HG03457 (cell line): ENCODE measurements at regions not wholly inside any gene's neighbourhood (a gene's known extent, or its start where the extent isn't known, plus 50 kb on each side); places are given as distances from the start of the nearest gene placed in this dataset.
"Not testable (repeated sequence)": the region's sequence is repeated elsewhere in the genome, so short reads cannot be mapped to it uniquely, and the experiment has no call there.

Experiments used
- ATAC-seq: cut with Tn5 transposase; IDR thresholded peaks from one replicate; pipeline ENCODE4 v1.9.1; 2021; ENCODE audit warnings: moderate number of reproducible peaks; ENCODE audit not compliant: unreplicated experiment

DNA sequence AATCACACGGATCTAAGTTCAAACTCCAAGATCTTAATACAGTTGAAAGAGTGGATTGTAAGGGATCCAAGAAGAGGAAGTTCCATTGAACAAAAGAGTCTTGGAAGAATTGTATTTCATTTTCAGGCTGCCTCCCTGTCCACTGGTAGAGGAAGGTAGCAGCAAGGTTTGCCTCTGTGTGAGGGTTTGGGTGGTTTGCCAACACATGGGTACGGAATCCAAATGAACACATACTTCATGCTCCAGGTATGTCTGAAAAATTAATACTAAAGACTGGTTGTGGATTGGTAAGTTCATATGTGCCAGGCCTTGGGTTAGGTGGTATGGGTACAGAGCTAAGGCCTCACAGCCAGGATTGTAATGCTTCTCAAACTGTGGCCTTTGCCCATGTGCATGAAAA lies 523.6 kb upstream of the BOD1L1 start:
- ATAC-seq: no peak

DNA sequence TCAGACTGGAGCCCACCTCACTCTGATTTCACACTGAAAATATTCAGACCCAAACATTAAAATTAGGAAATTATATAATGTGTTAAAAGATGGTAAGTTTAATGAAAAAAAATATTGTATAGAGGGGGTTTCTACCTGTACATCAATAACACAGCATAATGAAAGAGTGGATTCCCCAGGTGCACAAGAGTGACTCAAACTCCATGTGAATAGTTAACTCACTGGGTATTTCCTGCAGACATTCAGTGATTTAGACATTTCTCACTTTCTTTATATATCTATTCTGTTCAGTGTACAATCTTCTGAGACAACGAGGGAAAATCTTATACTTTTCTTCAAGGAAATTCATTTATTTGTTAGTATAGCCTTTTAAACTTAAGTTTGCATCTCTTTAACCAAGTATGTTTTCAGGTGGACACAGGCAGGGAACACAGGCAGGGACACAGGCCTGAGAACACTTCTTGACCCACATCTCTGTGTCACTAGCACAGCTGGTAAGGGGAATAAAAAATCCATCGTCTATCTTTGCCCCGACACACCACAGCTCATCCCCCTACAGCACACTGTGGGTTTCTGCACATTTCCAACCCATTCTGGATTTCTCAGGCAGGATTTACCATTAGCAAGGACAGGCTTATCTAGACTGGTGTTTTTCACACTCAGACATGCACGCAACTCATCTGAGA lies 525.5 kb upstream of the BOD1L1 start:
- peak; percentile 76 for ATAC-seq

DNA sequence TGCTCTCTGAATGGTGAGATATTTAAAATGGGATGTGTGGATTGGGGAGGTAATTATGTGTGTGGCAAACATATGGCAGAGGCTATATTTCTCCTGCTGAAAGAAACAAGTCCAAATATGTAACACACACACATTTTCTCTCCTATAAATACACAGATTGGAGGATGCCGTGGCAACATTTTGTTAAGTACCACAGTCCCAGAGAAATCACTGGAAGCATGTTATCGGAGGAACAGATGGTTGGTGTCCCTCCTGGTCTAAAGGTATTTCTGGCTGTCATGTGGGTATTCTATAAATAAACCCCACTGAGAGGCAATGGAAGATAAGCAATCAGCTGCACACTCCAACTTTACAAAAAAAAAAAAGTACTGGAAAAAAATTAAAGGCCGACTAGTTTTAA lies 528.3 kb upstream of the BOD1L1 start:
- ATAC-seq: no peak

DNA sequence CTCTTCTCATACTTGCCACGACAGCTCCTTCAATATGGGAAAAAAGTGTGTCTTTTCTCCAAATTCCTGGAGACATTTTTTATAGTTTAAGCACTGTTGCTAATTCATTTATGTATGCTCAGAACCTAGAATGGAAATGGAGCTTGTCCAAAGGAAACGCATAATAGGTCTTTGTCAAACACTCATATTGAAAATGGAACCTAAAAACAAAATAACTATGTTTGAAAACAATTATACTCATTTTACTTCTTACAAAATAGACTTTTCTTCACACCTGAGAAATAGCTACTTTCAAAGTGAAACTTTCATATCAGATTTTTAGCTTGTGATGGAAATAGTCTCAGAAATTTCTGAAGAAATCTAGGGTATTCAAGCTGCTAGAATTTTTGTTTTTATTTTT lies 529.7 kb upstream of the BOD1L1 start:
- no peak for ATAC-seq

DNA sequence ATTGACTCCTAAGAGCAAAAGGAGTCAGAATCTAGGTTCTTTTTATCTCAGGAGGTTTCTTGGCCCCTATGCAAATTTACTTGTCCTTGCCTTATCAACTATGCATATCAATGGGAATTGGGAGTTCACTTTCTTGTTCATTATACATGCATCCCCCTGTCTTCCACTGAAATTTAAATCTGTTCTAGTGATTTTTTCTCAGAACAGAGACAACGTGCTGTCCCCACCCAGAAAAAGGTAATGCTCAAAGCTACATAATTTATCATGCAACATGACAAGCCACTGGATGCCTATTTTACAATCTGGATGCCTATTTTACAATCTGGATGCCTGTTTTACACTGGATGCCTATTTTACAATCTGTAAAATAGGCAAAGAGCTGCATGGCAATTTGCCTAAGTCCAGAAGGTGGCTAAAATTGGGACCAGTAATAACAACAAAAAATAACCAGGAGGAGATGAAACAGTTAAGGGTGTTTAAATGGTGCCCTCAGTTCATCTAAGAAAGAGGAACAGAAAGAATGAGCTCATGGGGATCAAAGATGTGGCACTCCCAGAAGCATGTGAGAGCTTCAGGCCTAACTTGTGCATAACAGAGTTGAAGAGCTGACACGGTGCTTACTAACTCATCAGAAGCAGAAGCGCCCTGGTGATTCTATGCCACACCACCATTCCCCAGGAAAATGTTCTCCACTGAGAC lies 537.8 kb upstream of the BOD1L1 start:
- ATAC-seq: peak; percentile 98

DNA sequence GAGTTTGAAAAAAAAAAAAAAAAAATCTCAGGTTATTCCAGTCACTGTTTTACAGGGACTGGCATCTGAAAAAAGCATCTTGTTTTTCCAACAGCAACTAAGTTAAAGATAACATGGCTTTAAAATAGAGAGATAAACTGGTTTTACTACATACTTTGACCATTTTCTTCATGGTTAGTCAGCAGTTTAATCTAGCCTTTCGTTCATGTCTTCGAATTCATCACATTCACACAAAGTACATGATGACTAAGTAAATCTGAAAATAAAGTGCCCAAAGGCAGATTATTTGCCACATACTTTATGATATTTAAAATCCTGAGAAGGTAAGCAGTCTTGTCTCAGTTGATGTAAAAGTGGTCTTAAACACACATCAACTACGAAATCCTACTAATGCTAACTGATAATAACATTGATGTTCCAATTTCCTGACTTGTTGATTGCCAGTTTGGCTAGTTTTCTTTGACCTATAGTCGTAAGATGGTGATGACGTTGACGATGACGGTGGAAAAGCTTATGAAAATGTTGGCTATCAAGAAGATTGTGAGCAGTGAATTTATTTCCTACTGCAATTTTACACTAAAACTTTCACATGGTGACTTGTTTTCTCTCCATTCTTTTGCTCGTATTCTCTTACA lies 540.5 kb upstream of the BOD1L1 start:
- ATAC-seq: no peak

DNA sequence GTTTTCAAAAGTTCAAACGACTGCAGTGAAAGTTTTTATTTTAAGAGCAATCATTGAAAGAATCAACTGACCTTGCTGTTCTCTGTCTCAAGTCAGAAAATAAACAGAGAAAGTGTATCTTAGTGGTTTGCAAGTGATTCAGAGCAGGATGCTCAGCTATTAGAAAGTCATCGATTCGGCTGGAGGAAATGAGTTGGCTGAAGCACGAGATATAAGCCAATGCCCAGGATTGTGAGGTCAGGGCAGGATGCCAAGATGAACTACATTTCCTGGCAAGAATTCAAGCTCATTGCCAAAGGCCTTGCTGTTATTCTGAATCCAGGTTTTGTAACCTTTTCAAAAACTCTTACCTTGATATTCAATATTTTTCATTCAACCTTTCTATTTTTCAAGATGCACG lies 541.4 kb upstream of the BOD1L1 start:
- peak; percentile 58 for ATAC-seq

DNA sequence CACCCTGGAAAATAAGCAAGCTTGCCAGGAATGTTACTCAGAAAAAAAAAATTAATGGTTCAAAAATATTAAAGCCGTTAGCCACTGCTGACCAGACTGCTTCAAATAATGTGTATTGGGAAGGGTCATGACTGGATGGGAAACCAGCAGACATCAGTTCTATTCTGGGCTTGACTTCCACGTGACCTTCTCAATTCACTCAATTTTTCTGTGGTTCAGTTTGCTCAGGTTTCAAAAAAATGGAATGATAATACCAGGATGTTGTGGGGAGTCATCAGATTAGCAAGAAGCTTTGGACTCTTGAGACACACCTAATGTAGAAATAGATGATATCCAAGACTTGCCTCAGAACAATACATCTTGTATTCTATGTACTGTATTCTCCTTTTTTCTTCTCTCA lies 541.9 kb upstream of the BOD1L1 start:
- ATAC-seq: no peak

DNA sequence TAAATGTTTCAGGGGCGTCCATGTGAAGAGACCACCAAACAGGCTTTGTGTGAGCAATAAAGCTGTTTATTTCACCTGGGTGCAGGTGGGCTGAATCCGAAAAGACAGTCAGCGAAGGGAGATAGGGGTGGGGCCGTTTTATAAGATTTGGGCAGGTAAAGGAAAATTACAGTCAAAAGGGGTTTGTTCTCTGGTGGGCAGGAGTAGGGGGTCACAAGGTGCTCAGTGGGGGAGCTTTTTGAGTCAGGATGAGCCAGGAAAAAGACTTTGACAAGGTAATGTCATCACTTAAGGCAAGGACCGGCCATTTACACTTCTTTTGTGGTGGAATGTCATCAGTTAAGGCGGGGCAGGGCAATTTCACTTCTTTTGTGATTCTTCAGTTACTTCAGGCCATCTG lies 542.4 kb upstream of the BOD1L1 start:
- not testable (repeated sequence) for ATAC-seq

DNA sequence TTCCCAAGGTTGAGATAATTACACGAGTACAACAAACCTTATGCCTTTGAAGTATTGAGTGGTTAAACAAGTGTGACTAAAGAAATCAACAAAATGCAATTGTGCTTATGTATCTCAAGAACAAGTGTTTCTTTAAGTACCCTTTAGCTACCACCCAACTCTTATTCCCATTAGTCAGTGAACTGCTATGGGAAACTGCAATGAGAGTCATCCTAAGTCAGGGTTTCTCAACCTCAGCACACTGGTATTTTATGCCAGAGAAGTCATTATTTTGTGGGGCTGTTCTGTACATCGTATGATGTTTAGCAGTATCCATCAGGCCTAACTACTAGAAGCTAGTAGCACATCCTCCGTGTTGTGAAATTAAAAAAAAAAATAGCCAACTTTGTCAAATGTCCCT lies 549.1 kb upstream of the BOD1L1 start:
- no peak for ATAC-seq

DNA sequence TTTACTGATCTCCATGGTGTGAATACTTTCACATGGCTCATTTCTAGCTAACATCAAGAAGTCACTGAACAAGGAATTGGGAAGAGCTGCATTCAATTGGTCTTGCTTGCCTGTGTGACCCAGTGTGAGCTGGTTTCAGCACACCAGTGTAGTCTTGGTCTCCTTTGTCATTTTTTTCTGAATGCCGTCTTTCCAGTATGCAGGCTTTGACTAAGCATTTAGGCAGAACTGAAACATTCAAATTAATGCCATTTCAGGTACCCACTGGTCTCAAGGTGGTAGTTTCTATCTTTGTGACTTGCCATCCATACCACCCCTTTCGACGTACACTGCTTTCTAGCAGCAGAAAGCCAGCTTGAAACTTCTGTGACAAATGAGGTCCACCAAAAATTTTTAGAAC lies 550.5 kb upstream of the BOD1L1 start:
- peak; percentile 87 for ATAC-seq

DNA sequence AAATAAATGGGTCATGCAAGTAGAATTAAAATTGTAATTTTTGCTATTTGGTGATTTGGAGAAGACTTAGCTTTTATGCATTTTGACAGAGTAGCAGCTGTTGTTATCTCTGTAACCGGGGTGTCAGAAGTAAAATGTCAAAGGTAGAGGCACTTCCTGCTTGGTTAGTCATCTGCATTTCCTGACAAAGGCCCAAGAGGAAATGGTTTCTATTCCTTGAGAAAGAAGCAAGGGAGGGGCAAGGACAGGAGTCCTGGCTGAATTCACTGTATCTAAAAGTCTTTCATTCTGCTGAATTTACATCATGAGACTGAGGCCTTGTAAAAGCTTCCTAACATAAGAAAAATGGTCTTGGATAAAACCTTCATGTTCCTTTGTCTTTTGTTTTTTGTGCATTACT lies 550.9 kb upstream of the BOD1L1 start:
- ATAC-seq: peak; percentile 49

DNA sequence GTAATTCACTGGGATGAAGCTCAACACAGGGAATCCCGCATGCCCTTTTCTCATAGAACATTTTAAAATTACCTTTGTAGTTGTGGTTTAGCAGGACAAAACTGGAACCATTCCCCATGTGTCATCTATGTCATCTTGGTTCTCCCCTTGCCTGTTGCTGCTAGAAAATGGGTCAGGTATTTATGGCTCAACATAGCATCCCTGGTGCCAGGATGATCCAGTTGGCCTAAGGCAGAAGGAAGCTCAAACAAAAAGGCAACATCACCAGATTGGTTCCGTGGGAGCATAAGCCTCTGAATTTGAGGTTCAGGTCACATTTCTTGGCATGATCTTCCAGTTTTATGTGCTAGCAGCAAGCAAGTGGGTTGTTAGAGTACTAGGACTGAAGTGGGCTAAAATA lies 552.6 kb upstream of the BOD1L1 start:
- no peak for ATAC-seq

DNA sequence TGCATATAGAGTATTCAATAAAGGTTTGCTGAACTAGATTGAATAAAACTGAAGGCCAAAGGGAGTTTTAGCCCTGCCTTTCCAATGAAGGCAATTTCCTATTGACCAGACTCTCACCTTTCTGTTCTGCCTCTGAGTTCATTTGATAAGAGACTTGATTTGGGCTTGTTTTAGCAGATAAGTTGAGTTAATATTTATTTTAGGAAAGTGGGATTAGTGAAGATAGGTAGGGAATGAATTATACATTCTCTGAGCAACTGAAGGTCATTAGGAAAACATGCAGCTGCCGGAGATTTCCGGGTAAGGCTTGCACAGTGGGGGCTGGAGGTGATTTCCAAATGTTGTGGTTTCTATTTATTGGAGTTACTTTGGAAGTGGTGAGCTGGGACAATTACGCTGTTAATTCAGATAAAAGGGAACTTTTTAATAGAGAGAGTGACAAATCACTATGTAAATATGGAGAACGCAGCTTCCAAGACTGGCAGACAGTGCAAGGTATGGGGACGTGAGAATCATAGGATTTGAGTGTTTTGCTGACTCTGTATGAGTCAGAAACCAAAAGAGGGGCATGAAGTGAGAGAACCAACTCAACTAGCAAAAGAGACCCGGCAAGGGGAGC lies 553.6 kb upstream of the BOD1L1 start:
- ATAC-seq: no peak

DNA sequence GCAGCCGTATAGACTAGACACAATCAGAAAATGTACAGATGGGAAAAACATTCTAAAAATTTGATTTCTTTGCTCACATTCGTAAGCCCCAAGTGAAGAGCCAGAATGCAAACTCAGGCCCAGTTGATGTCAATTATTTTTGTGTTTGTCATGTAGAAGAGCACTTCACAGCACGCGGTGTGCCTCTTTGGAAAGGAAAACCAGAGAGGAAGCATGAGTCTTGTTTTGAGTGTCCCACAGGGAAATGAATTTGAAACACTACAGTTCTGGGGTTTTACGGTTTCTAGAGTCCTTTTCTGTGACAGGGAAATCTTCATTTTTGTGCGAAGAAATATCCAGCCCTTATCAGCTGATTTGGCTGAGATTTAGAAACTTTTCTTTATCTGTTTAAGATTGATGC lies 554.6 kb upstream of the BOD1L1 start:
- no peak for ATAC-seq

DNA sequence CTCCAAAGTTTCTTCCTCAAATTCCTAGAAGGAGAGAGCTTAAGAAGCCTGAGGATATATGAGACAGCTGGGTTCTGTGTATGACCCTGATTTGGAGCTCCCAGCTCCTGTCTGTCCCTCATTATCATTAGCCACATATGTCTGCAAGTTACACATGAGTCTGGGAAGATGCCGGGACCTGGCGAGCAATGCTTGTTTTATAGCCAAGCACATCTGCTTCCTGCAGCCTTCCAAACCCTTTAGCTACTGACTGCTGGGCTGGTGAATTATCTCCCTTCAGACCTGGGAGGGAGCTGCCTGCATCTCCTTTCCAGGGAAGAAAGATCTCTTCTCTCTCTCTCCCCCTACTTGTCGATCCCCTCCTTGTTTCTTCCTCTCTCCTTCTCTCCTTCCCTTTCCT lies 556.7 kb upstream of the BOD1L1 start:
- no peak for ATAC-seq

DNA sequence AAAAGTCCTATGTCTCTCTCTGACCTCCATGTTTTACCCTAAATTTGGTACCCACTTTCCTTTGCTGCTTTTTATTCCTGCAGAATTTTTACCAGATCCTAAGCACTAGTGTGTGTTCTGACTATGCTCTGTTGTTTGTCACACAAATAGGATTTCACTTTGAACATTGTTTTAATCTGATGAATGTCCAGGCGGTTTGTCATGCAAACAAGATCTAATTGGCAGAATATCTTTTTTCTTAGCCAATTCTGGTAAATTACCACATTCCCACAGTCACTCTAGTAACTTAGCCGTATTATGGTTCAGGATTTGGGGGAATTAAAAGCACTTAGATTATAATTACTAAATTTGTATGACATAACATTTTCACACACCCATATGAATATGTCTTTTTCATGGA lies 557.2 kb upstream of the BOD1L1 start:
- ATAC-seq: no peak

DNA sequence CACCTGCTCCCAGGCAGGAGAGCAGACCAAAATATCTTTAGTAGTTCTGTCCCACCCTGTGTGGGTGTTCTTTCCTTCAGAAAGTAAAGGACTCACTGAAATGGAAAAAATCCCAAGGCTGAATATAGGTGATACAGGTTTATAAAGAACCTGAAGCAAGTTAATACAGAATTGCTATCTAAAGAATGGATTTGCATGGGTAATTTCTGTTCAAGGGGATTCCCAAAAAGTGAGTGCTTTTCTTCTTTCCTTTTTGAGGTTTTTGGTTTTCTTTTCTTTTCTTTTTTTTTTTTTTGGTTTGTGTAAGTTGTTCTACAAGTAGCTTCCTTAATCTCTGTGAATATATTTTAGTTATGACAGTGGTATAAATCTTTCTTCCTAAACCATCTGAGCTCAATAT lies 560.7 kb upstream of the BOD1L1 start:
- no peak for ATAC-seq

DNA sequence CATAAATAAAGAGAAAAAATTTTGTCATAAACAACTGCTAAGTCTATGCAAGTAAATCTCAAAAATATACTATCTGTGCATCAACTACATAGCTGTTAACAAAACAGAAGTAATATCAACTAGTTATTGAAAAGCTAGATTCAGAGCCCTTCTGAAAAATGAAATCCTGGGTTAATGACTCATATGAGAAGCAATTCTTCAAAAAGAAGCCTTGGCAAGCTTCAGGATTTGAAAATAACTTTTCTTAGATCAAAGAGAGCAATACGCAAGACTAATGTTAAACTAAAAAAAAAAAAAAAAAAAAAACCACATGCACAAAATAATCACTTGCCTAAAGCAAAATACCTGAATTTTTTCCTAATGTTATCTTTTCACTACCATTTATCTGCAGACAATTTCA lies 566.1 kb upstream of the BOD1L1 start:
- ATAC-seq: no peak

DNA sequence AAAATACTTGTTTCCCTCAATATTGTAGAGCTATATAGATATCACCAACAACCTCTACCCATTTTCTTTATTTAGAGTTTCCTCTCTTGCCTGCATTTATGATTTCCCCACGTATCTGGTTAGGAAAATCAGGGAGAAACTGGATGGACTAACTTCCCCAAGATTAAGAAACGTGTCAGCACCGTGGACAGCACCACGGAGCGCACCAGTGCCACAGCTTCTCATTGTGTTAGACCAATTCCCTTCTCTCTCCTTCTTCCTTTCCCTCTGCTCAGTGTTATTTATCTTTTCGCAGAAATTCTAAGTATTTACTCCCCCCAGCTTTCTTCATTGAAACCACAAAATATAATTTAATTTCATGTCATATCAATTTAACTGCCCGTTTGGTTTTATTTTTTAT lies 568.6 kb upstream of the BOD1L1 start:
- no peak for ATAC-seq

DNA sequence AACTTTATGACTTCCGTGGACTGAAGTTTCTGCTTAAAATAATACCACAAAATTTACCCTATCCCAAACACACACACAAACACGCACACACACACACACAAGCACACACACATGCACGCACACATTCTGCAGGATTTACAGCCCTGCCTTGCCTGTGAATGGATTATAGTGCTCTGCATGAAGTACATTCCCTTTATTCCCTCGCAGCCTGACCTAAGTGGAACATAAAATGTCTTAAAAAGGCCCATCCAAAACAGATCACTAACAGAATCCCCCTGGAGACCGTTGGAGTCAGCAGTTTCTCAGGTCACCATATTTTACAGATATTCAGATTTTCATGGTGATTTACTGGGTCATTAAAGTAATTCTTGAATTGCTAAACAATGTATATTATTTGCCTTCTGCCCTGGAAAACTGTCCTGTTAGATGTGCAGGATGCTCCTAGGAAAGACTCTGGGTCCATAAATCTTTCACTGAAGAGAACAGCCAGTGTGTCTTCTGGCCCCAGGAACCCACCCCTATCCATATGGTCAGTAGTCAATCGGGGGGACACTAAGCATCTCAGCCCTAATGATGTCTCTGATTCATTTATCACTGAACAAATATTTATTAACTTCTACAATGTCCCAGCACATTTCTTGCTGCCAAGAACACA lies 587.7 kb upstream of the BOD1L1 start:
- ATAC-seq: no peak
